ENCODE measurements at regions not wholly inside any gene's neighbourhood (a gene's known extent, or its start where the extent isn't known, plus 50 kb on each side); places are given as distances from the start of the nearest gene placed in this dataset.

DNA sequence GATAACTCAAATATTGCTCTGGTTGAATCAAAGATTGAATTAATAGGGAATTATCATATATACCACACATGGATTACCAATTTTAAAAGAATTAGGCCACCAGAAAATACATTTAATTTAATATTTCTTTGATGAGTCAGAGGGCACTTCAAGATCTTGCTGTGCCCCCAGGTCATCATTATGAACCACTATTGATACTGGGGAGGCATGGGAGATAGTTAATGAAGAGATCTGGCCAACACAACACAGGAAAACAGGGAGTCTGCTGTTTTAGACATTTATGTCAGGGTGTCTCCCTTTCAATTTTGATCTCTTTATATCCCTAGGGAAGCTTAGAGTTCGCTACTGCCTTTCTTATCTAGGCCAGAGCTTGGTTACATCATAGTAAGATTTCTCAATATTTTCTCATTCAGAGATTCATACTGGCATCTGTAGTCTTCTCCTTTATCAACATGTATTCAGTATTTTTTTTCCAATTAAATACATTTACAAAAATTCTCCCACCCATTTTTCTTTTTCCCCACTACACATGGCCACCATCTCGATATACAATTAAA, 158.3 kb upstream of the ZFHX3 start:
- H3K4me3 ChIP-seq (ENCODE audit: insufficient read depth, low read length), result no peak overlapping the region
- H2AFZ ChIP-seq (ENCODE audit: low read length), result no peak overlapping the region
- no peaks in the 10 kb centered on the region for H4K20me1 ChIP-seq (ENCODE audit: insufficient read depth, low read length)
- TF ChIP-seq, protein P1, sequence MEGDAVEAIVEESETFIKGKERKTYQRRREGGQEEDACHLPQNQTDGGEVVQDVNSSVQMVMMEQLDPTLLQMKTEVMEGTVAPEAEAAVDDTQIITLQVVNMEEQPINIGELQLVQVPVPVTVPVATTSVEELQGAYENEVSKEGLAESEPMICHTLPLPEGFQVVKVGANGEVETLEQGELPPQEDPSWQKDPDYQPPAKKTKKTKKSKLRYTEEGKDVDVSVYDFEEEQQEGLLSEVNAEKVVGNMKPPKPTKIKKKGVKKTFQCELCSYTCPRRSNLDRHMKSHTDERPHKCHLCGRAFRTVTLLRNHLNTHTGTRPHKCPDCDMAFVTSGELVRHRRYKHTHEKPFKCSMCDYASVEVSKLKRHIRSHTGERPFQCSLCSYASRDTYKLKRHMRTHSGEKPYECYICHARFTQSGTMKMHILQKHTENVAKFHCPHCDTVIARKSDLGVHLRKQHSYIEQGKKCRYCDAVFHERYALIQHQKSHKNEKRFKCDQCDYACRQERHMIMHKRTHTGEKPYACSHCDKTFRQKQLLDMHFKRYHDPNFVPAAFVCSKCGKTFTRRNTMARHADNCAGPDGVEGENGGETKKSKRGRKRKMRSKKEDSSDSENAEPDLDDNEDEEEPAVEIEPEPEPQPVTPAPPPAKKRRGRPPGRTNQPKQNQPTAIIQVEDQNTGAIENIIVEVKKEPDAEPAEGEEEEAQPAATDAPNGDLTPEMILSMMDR (IDR thresholded peaks at IDR 0.05; ENCODE audit: extremely low read depth, low read depth, low read length), result no peak
- no peak overlapping the region for H3K4me2 ChIP-seq (ENCODE audit: insufficient read depth, low read length)
- no peaks in the 10 kb centered on the region for H3K9me3 ChIP-seq (ENCODE audit: low read depth, low read length)
- H3K27me3 ChIP-seq (ENCODE audit: insufficient read depth, low read length), result no peaks in the 10 kb centered on the region
- peaks cover 20% of the 10 kb centered on the region for H3K4me1 ChIP-seq (ENCODE audit: insufficient read depth, low read length)
- DNase-seq (ENCODE audit: insufficient read length, low spot score, missing footprints), result no peak
- no peak overlapping the region for H3K27ac ChIP-seq (ENCODE audit: low read depth, low read length)
- no peaks in the 10 kb centered on the region for H3K79me2 ChIP-seq (ENCODE audit: insufficient read depth, low read length)
- H3K36me3 ChIP-seq (ENCODE audit: insufficient read depth, low read length), result no peaks in the 10 kb centered on the region

DNA sequence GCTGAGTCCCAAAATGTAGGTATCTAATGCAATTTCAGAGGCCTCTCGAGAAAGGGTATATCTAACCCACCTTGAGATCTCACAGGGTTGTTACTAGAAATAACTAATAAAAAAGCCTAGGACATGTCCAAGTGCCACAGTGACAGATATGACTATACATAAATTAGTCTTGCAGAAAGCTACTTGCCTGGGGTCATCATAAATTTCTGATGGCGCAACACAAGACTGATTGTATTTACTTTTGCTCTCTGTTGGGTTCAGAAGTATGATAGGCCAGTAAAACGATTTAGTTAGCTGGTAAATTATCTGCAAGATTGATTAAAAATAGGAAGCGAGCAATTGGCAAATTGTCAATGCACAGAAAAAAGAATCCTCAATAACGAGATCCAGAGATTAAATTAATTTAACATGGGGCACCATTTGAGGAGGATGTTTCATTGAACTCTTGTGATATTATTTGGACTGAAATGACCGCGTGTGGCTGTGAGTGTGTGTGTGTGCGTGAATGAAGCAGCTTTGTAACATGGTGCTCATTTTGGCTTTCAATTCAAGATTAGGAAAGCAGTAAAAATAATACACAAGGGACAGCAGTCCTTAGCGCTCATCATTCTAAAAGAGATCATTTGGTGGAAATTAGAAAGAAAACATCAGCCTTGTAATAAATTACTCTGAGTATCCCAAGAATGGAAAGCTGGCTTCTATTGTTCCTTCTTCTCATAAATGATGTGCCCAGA, 157.4 kb upstream of the ZFHX3 start:
- no peaks in the 10 kb centered on the region for H3K36me3 ChIP-seq (ENCODE audit: insufficient read depth, low read length)
- H4K20me1 ChIP-seq (ENCODE audit: insufficient read depth, low read length), result no peaks in the 10 kb centered on the region
- TF ChIP-seq, protein P1 (IDR thresholded peaks at IDR 0.05; ENCODE audit: extremely low read depth, low read depth, low read length), result no peak
- H3K79me2 ChIP-seq (ENCODE audit: insufficient read depth, low read length), result no peaks in the 10 kb centered on the region
- DNase-seq (ENCODE audit: insufficient read length, low spot score, missing footprints), result no peak
- no peaks in the 10 kb centered on the region for H3K9me3 ChIP-seq (ENCODE audit: low read depth, low read length)
- H3K4me2 ChIP-seq (ENCODE audit: insufficient read depth, low read length), result no peak overlapping the region
- H3K27ac ChIP-seq (ENCODE audit: low read depth, low read length), result no peak overlapping the region
- no peaks in the 10 kb centered on the region for H3K27me3 ChIP-seq (ENCODE audit: insufficient read depth, low read length)
- no peak overlapping the region for H2AFZ ChIP-seq (ENCODE audit: low read length)
- no peak overlapping the region for H3K4me3 ChIP-seq (ENCODE audit: insufficient read depth, low read length)
- peaks cover 22% of the 10 kb centered on the region for H3K4me1 ChIP-seq (ENCODE audit: insufficient read depth, low read length)

DNA sequence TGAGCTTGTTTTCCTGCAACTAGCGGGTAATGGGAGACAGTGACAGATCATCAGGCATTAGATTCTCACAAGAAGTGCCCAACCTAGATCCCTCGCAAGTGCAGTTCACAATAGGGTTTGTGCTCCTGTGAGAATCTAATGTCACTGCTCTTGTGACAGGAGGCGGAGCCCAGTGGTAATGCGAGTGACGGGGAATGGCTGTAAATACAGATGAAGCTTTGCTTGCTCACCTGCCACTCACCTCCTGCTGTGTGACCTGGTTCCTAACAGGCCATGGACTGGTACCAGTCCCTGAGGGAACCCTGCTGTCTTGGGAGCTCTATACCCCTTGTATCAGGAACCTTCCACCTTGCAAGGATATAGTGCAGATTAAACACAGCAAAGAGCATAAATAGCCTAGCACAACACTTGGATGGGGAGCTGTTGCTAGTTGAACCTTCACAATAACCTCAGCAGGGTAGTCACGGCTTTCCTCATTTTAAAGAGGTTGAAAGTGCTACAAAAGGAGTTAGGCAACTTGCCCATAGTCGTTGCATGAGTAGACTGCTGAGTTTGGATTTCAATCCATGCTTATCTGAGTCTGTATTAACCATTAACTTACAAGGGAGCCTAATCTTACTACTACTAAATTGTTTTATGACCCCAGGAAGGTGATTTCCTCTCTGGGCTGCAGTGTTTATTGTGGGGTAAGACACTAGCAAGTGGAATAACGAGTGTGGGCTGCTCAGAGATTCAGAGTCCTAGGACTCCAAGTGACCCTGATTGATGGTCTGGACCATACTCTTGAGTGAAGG, 156.6 kb upstream of the ZFHX3 start:
- no peak overlapping the region for H3K4me3 ChIP-seq (ENCODE audit: insufficient read depth, low read length)
- TF ChIP-seq, protein P1 (IDR thresholded peaks at IDR 0.05; ENCODE audit: extremely low read depth, low read depth, low read length), result no peak
- no peaks in the 10 kb centered on the region for H3K36me3 ChIP-seq (ENCODE audit: insufficient read depth, low read length)
- H3K27ac ChIP-seq (ENCODE audit: low read depth, low read length), result no peak overlapping the region
- H3K4me1 ChIP-seq (ENCODE audit: insufficient read depth, low read length), result peaks cover 22% of the 10 kb centered on the region
- H3K4me2 ChIP-seq (ENCODE audit: insufficient read depth, low read length), result no peak overlapping the region
- H4K20me1 ChIP-seq (ENCODE audit: insufficient read depth, low read length), result no peaks in the 10 kb centered on the region
- no peak for DNase-seq (ENCODE audit: insufficient read length, low spot score, missing footprints)
- no peaks in the 10 kb centered on the region for H3K27me3 ChIP-seq (ENCODE audit: insufficient read depth, low read length)
- H2AFZ ChIP-seq (ENCODE audit: low read length), result no peak overlapping the region
- H3K9me3 ChIP-seq (ENCODE audit: low read depth, low read length), result no peaks in the 10 kb centered on the region
- H3K79me2 ChIP-seq (ENCODE audit: insufficient read depth, low read length), result no peaks in the 10 kb centered on the region
